Liver (tissue), 8 donors: ENCODE measurements at regions not wholly inside any gene's neighbourhood (a gene's known extent, or its start where the extent isn't known, plus 50 kb on each side); places are given as distances from the start of the nearest gene placed in this dataset.

Experiments used
- DNase-seq: peaks from one replicate; pipeline ENCODE4 v3.0.0-alpha.2; 2017; ENCODE audit warnings: low spot score
- H3K27ac ChIP-seq, 2 donors: one replicate each; pipeline ENCODE4 v1.7.0; 2013; ENCODE audit warnings: inconsistent platforms in 2 of 2, low read length in 2 of 2, control low read depth in 1 of 2, low read depth in 1 of 2, mild to moderate bottlenecking in 1 of 2
- H3K27me3 ChIP-seq, 4 donors: one replicate each; pipeline versions ENCODE4 v1.6.1 to v1.7.0; 2013; ENCODE audit warnings: low read length in 3 of 4, inconsistent platforms in 1 of 4, mild to moderate bottlenecking in 1 of 4, moderate library complexity in 1 of 4; ENCODE audit not compliant: control insufficient read depth in 4 of 4, insufficient read depth in 4 of 4
- H3K36me3 ChIP-seq, 4 donors: one replicate each; pipeline versions ENCODE4 v1.6.1 to v1.7.0; 2013; ENCODE audit warnings: low read length in 3 of 4, mild to moderate bottlenecking in 3 of 4, low read depth in 1 of 4, moderate library complexity in 1 of 4; ENCODE audit not compliant: control insufficient read depth in 4 of 4, insufficient read depth in 3 of 4
- H3K4me1 ChIP-seq, 4 donors: one replicate each; pipeline versions ENCODE4 v1.6.1 to v1.7.0; 2013; ENCODE audit warnings: low read length in 3 of 4, mild to moderate bottlenecking in 3 of 4, moderate library complexity in 1 of 4; ENCODE audit not compliant: control insufficient read depth in 4 of 4, insufficient read depth in 4 of 4
- H3K4me3 ChIP-seq, 3 donors: one replicate each; pipeline versions ENCODE4 v1.6.1 to v1.7.0; 2013; ENCODE audit warnings: low read length in 3 of 3, control low read depth in 1 of 3, low read depth in 1 of 3, mild to moderate bottlenecking in 1 of 3
- H3K9ac ChIP-seq, 2 donors: one replicate each; pipeline ENCODE4 v1.7.0; 2013; ENCODE audit warnings: low read length in 2 of 2, mild to moderate bottlenecking in 2 of 2, moderate library complexity in 2 of 2, control low read depth in 1 of 2, low read depth in 1 of 2
- H3K9me3 ChIP-seq, 4 donors: one replicate each; pipeline versions ENCODE4 v1.6.1 to v1.7.0; 2013; ENCODE audit warnings: low read length in 3 of 4; ENCODE audit not compliant: control insufficient read depth in 4 of 4
- EGR1 ChIP-seq, 2 donors: IDR thresholded peaks; 2 replicates each; pipeline ENCODE4 v1.6.1; 2016 to 2018; ENCODE audit warnings: antibody characterized with exemption in 2 of 2, low read depth in 2 of 2
- FOXA1 ChIP-seq: IDR thresholded peaks from 2 replicates; pipeline ENCODE4 v1.6.1; 2016; ENCODE audit warnings: antibody characterized with exemption
- FOXA2 ChIP-seq: IDR thresholded peaks from 2 replicates; pipeline ENCODE4 v1.6.1; 2016; ENCODE audit warnings: antibody characterized with exemption
- GABPA ChIP-seq, 2 donors: IDR thresholded peaks in 1 of 2; conservative IDR thresholded peaks in 1 of 2; 2 replicates each; pipeline ENCODE4 v1.6.1; 2016; ENCODE audit warnings: antibody characterized with exemption in 2 of 2, mild to moderate bottlenecking in 1 of 2, moderate library complexity in 1 of 2
- HNF4A ChIP-seq, 2 donors: conservative IDR thresholded peaks; 2 replicates each; pipeline ENCODE4 v1.6.1; 2016; ENCODE audit warnings: antibody characterized with exemption in 2 of 2, mild to moderate bottlenecking in 2 of 2
- HNF4G ChIP-seq: IDR thresholded peaks from 2 replicates; pipeline ENCODE4 v1.6.1; 2016; ENCODE audit warnings: antibody characterized with exemption
- JUND ChIP-seq, 2 donors: IDR thresholded peaks; 2 replicates each; pipeline ENCODE4 v1.6.1; 2016; ENCODE audit warnings: antibody characterized with exemption in 2 of 2
- NR2F2 ChIP-seq: IDR thresholded peaks from 2 replicates; pipeline ENCODE4 v1.6.1; 2016; ENCODE audit warnings: antibody characterized with exemption
- RAD21 ChIP-seq, 2 donors: IDR thresholded peaks; 2 replicates each; pipeline ENCODE4 v1.6.1; 2016; ENCODE audit warnings: antibody characterized with exemption in 2 of 2, mild to moderate bottlenecking in 2 of 2
- RXRA ChIP-seq, 2 donors: IDR thresholded peaks; 2 replicates each; pipeline ENCODE4 v1.6.1; 2017 to 2018; ENCODE audit warnings: antibody characterized with exemption in 2 of 2, mild to moderate bottlenecking in 1 of 2
- SP1 ChIP-seq: IDR thresholded peaks from 2 replicates; pipeline ENCODE4 v1.6.1; 2018; ENCODE audit warnings: antibody characterized with exemption, mild to moderate bottlenecking
- TAF1 ChIP-seq: conservative IDR thresholded peaks from 2 replicates; pipeline ENCODE4 v1.6.1; 2016; ENCODE audit warnings: antibody characterized with exemption, mild to moderate bottlenecking
- YY1 ChIP-seq: IDR thresholded peaks from 2 replicates; pipeline ENCODE4 v1.6.1; 2016; ENCODE audit warnings: antibody characterized with exemption, mild to moderate bottlenecking
- WGBS: extraction: QIAGEN DNeasy Blood & Tissue Kit; methylation state at CpG from one replicate; pipeline ENCODE4 v1.1.7; 2013; 5-methylcytosine and 5-hydroxymethylcytosine counted together
- TF ChIP-seq, protein P1 (sequence below): IDR thresholded peaks from 2 replicates; pipeline ENCODE4 v1.6.1; 2016; ENCODE audit warnings: antibody characterized with exemption
- TF ChIP-seq, protein P2 (sequence below): IDR thresholded peaks from 2 replicates; pipeline ENCODE4 v1.6.1; 2016; ENCODE audit warnings: antibody characterized with exemption
- TF ChIP-seq, protein P3 (sequence below): fragments of 150-350 bp; IDR thresholded peaks from 2 replicates; pipeline ENCODE4 v1.5.1; 2017; ENCODE audit warnings: improper control_type of control experiment, low read depth, low read length; ENCODE audit not compliant: missing input control
- TF ChIP-seq, protein P4 (sequence below): IDR thresholded peaks from 2 replicates; pipeline ENCODE4 v1.6.1; 2016; ENCODE audit warnings: antibody characterized with exemption
- TF ChIP-seq, protein P5 (sequence below): IDR thresholded peaks from 2 replicates; pipeline ENCODE4 v1.6.1; 2016; ENCODE audit warnings: antibody characterized with exemption, mild to moderate bottlenecking
- donor health status: healthy.
- donor health status: healthy.
- donor health status: healthy.
- donor health status: healthy.
- donor health status: healthy.

DNA sequence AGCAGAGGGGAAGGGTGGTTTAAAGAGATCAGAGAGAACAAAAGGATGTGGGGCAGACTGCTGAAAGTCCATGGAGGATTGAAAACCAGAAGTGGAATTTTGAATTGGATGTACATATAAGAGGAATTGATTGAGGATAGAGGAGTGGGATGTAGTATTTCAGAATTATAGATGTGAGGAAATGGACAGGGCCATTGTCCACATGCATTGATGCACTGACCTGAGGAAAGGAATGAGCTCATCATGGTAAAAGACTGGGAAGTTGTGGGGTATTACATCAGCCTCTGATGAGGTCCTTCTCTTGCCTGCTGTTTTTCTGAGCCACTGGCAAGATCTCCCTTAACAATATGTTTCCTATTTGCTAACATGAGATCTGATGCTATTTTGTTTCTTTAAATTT lies 365.7 kb upstream of the FANCL start:
- TF ChIP-seq EGR1 (IDR thresholded peaks at IDR 0.05; ENCODE audit: low read depth in 2 of 2), result no peak
- no peak for TF ChIP-seq NR2F2
- TF ChIP-seq JUND (IDR thresholded peaks at IDR 0.05), result no peak
- no peak for TF ChIP-seq SP1
- TF ChIP-seq FOXA1, result no peak
- TF ChIP-seq TAF1, result no peak
- TF ChIP-seq RAD21 (IDR thresholded peaks at IDR 0.05), result no peak
- no peak for TF ChIP-seq GABPA (IDR thresholded peaks at IDR 0.05 in 1 of 2, conservative IDR thresholded peaks at IDR 0.05 in 1 of 2)
- TF ChIP-seq HNF4G, result no peak
- TF ChIP-seq, protein P1, sequence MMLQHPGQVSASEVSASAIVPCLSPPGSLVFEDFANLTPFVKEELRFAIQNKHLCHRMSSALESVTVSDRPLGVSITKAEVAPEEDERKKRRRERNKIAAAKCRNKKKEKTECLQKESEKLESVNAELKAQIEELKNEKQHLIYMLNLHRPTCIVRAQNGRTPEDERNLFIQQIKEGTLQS, result no peak
- TF ChIP-seq, protein P2, sequence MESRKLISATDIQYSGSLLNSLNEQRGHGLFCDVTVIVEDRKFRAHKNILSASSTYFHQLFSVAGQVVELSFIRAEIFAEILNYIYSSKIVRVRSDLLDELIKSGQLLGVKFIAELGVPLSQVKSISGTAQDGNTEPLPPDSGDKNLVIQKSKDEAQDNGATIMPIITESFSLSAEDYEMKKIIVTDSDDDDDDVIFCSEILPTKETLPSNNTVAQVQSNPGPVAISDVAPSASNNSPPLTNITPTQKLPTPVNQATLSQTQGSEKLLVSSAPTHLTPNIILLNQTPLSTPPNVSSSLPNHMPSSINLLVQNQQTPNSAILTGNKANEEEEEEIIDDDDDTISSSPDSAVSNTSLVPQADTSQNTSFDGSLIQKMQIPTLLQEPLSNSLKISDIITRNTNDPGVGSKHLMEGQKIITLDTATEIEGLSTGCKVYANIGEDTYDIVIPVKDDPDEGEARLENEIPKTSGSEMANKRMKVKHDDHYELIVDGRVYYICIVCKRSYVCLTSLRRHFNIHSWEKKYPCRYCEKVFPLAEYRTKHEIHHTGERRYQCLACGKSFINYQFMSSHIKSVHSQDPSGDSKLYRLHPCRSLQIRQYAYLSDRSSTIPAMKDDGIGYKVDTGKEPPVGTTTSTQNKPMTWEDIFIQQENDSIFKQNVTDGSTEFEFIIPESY, result no peak
- no peak for TF ChIP-seq FOXA2
- no peak for TF ChIP-seq YY1
- Histone ChIP-seq H3K27me3 (no peaks in the 10 kb centered on the region), H3K9me3 (no peaks in the 10 kb centered on the region)

DNA sequence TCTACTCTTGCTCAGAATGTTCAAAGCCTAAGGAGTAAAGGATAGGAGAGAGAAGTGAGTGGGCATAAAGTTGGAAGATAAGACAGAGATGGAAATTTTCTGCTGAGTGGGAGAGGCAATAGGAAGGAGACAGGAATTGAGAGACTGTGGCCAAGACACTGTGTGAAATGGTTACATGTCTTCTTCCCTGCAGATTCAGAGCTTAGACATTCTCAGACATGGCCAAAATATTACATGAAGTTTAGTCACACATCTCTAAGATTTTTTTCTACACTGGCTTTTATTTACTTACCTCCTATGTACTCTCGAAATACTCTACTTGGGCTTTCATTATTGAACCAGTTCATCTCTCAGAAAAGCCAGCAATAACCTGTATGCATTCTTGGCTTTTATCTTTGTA lies 363.0 kb upstream of the FANCL start:
- Histone ChIP-seq H3K27ac (no peak overlapping the region), H3K27me3 (no peaks in the 10 kb centered on the region), H3K9ac (no peak overlapping the region), H3K4me1 (no peaks in the 10 kb centered on the region), H3K9me3 (no peaks in the 10 kb centered on the region), H3K36me3 (no peaks in the 10 kb centered on the region), H3K4me3 (no peak overlapping the region)
- WGBS, result 83% methylated on average over 1 of the region's 1 CpG
- TF ChIP-seq FOXA1, result no peak
- TF ChIP-seq, protein P3, sequence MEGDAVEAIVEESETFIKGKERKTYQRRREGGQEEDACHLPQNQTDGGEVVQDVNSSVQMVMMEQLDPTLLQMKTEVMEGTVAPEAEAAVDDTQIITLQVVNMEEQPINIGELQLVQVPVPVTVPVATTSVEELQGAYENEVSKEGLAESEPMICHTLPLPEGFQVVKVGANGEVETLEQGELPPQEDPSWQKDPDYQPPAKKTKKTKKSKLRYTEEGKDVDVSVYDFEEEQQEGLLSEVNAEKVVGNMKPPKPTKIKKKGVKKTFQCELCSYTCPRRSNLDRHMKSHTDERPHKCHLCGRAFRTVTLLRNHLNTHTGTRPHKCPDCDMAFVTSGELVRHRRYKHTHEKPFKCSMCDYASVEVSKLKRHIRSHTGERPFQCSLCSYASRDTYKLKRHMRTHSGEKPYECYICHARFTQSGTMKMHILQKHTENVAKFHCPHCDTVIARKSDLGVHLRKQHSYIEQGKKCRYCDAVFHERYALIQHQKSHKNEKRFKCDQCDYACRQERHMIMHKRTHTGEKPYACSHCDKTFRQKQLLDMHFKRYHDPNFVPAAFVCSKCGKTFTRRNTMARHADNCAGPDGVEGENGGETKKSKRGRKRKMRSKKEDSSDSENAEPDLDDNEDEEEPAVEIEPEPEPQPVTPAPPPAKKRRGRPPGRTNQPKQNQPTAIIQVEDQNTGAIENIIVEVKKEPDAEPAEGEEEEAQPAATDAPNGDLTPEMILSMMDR, result no peak
- TF ChIP-seq FOXA2, result no peak
- TF ChIP-seq NR2F2, result no peak
- no peak for TF ChIP-seq JUND (IDR thresholded peaks at IDR 0.05)
- no peak for TF ChIP-seq TAF1
- TF ChIP-seq HNF4G, result no peak
- no peak for TF ChIP-seq GABPA (IDR thresholded peaks at IDR 0.05 in 1 of 2, conservative IDR thresholded peaks at IDR 0.05 in 1 of 2)
- TF ChIP-seq EGR1 (IDR thresholded peaks at IDR 0.05; ENCODE audit: low read depth in 2 of 2), result no peak
- no peak for TF ChIP-seq RXRA (IDR thresholded peaks at IDR 0.05)
- TF ChIP-seq, protein P2, result no peak
- TF ChIP-seq, protein P4, sequence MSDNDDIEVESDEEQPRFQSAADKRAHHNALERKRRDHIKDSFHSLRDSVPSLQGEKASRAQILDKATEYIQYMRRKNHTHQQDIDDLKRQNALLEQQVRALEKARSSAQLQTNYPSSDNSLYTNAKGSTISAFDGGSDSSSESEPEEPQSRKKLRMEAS, result no peak
- TF ChIP-seq, protein P1, result no peak
- TF ChIP-seq RAD21 (IDR thresholded peaks at IDR 0.05), result no peak
- TF ChIP-seq, protein P5, sequence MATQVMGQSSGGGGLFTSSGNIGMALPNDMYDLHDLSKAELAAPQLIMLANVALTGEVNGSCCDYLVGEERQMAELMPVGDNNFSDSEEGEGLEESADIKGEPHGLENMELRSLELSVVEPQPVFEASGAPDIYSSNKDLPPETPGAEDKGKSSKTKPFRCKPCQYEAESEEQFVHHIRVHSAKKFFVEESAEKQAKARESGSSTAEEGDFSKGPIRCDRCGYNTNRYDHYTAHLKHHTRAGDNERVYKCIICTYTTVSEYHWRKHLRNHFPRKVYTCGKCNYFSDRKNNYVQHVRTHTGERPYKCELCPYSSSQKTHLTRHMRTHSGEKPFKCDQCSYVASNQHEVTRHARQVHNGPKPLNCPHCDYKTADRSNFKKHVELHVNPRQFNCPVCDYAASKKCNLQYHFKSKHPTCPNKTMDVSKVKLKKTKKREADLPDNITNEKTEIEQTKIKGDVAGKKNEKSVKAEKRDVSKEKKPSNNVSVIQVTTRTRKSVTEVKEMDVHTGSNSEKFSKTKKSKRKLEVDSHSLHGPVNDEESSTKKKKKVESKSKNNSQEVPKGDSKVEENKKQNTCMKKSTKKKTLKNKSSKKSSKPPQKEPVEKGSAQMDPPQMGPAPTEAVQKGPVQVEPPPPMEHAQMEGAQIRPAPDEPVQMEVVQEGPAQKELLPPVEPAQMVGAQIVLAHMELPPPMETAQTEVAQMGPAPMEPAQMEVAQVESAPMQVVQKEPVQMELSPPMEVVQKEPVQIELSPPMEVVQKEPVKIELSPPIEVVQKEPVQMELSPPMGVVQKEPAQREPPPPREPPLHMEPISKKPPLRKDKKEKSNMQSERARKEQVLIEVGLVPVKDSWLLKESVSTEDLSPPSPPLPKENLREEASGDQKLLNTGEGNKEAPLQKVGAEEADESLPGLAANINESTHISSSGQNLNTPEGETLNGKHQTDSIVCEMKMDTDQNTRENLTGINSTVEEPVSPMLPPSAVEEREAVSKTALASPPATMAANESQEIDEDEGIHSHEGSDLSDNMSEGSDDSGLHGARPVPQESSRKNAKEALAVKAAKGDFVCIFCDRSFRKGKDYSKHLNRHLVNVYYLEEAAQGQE, result no peak
- TF ChIP-seq HNF4A (conservative IDR thresholded peaks at IDR 0.05), result no peak
- TF ChIP-seq YY1, result no peak
- TF ChIP-seq SP1, result no peak
- DNase-seq, result no peak

More for the DNA sequence above, 365.7 kb upstream of the FANCL start:
- Histone ChIP-seq H3K36me3 (no peaks in the 10 kb centered on the region), H3K4me3 (no peak overlapping the region), H3K4me1 (no peaks in the 10 kb centered on the region), H3K9ac (no peak overlapping the region), H3K27ac (no peak overlapping the region)
- DNase-seq, result no peak
